NCI-H146 (cell line): ENCODE measurements at regions not wholly inside any gene's neighbourhood (a gene's known extent, or its start where the extent isn't known, plus 50 kb on each side); places are given as distances from the start of the nearest gene placed in this dataset.

Source experiments
- DNase-seq: peaks from one replicate; lab custom pipeline; 2025; lab: John Stamatoyannopoulos, UW

GRCh38 chr18:57915865-57916582 lies 112.9 kb upstream of the ATP8B1 start:
- DNase-seq = peak; percentile 81

GRCh38 chr18:57915248-57915647 lies 112.1 kb upstream of the ATP8B1 start:
- peak; percentile 87 for DNase-seq

GRCh38 chr18:57913686-57914085 lies 110.6 kb upstream of the ATP8B1 start:
- DNase-seq = no peak

- peak; percentile 25 for DNase-seq
Observed at GRCh38 chr18:57910817-57911216, 107.7 kb upstream of the ATP8B1 start.

- no peak for DNase-seq
Observed at GRCh38 chr18:57910134-57910533, 107.0 kb upstream of the ATP8B1 start.

- DNase-seq = no peak
Observed at GRCh38 chr18:57909620-57910019, 106.5 kb upstream of the ATP8B1 start.

- no peak for DNase-seq
Observed at GRCh38 chr18:57908092-57908491, 105.0 kb upstream of the ATP8B1 start.

GRCh38 chr18:57907550-57907949 lies 104.4 kb upstream of the ATP8B1 start:
- DNase-seq = no peak

- DNase-seq = peak; percentile 53
Observed at GRCh38 chr18:57906852-57907251, 103.7 kb upstream of the ATP8B1 start.

- no peak for DNase-seq
Observed at GRCh38 chr18:57904535-57904934, 101.4 kb upstream of the ATP8B1 start.

GRCh38 chr18:57902721-57903120 lies 99.6 kb upstream of the ATP8B1 start:
- no peak for DNase-seq

- no peak for DNase-seq
Observed at GRCh38 chr18:57901825-57902589, 98.9 kb upstream of the ATP8B1 start.

GRCh38 chr18:57900906-57901435 lies 97.9 kb upstream of the ATP8B1 start:
- peak; percentile 27 for DNase-seq

GRCh38 chr18:57898506-57899124 lies 95.5 kb upstream of the ATP8B1 start:
- DNase-seq = peak; percentile 84

- no peak for DNase-seq
Observed at GRCh38 chr18:57895182-57895581, 92.1 kb upstream of the ATP8B1 start.

GRCh38 chr18:57891707-57892391 lies 88.7 kb upstream of the ATP8B1 start:
- no peak for DNase-seq

- DNase-seq = no peak
Observed at GRCh38 chr18:57890266-57890665, 87.2 kb upstream of the ATP8B1 start.

- DNase-seq = no peak
Observed at GRCh38 chr18:57889841-57890240, 86.7 kb upstream of the ATP8B1 start.

- no peak for DNase-seq
Observed at GRCh38 chr18:57887543-57888383, 84.6 kb upstream of the ATP8B1 start.

- DNase-seq = no peak
Observed at GRCh38 chr18:57885931-57886330, 82.8 kb upstream of the ATP8B1 start.

- no peak for DNase-seq
Observed at GRCh38 chr18:57882465-57882864, 79.3 kb upstream of the ATP8B1 start.
